ENCODE measurements at regions not wholly inside any gene's neighbourhood (a gene's known extent, or its start where the extent isn't known, plus 50 kb on each side); places are given as distances from the start of the nearest gene placed in this dataset.
"Not testable (repeated sequence)": the region's sequence is repeated elsewhere in the genome, so short reads cannot be mapped to it uniquely, and the experiment has no call there.

DNA sequence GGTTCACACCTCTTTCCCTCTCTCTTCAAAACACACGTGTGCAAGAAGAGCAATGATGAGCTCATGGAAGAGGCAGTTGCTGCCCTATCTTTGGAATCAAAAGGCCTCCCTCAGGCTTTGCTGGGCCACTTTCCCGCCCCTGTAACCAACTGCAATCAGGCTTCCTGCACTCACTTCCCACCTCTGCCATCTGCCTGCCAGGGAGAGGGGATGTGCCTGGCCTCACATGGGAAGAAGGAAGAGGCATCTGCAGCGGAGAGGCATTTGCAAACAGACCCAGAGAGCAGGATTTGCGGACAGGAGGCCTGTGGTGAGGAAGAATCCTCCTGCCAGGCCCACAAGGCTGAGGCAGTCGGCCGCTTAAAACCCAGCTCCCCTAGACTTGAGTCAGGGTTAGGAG, 175.6 kb upstream of the ATP10A start:
- no peaks in the 10 kb centered on the region for H3K36me3 ChIP-seq
- no peaks in the 10 kb centered on the region for H3K4me1 ChIP-seq
- H3K27ac ChIP-seq: no peak overlapping the region
- DNase-seq: no peak
- no peak overlapping the region for H3K4me3 ChIP-seq
- no peak overlapping the region for H3K9ac ChIP-seq (ENCODE audit: low read depth in 2 of 2, low read length in 2 of 2)
- intact Hi-C loops (cut with DNase I): no loop called here
- H3K9me3 ChIP-seq: no peaks in the 10 kb centered on the region
- TF ChIP-seq, protein P1, sequence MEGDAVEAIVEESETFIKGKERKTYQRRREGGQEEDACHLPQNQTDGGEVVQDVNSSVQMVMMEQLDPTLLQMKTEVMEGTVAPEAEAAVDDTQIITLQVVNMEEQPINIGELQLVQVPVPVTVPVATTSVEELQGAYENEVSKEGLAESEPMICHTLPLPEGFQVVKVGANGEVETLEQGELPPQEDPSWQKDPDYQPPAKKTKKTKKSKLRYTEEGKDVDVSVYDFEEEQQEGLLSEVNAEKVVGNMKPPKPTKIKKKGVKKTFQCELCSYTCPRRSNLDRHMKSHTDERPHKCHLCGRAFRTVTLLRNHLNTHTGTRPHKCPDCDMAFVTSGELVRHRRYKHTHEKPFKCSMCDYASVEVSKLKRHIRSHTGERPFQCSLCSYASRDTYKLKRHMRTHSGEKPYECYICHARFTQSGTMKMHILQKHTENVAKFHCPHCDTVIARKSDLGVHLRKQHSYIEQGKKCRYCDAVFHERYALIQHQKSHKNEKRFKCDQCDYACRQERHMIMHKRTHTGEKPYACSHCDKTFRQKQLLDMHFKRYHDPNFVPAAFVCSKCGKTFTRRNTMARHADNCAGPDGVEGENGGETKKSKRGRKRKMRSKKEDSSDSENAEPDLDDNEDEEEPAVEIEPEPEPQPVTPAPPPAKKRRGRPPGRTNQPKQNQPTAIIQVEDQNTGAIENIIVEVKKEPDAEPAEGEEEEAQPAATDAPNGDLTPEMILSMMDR (IDR thresholded peaks at IDR 0.05): no peak
- no peaks in the 10 kb centered on the region for H3K27me3 ChIP-seq

DNA sequence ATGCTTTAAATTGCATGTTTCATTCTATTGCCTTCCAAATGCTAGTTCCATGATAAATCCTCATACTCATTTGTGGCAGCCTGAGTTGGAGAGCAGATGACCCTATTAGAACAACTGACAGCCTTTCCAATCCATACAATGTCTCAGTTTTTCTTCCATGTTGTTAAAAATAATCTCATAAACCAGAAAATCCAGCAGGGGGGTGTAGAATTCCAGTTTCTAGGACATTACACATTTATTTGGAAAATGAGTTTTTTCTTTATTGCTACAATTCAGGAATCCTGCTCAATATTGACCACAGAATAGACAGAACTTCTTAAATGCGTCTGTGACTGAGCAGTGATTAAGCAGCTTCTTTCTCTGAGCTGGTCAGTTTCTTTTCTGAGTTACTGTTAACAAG, 174.2 kb upstream of the ATP10A start:
- DNase-seq: no peak
- intact Hi-C loops (cut with DNase I): no loop called here
- no peak overlapping the region for H3K9ac ChIP-seq (ENCODE audit: low read depth in 2 of 2, low read length in 2 of 2)
- TF ChIP-seq, protein P1 (IDR thresholded peaks at IDR 0.05): no peak
- H3K9me3 ChIP-seq: no peaks in the 10 kb centered on the region
- no peaks in the 10 kb centered on the region for H3K4me1 ChIP-seq
- H3K27me3 ChIP-seq: no peaks in the 10 kb centered on the region
- H3K27ac ChIP-seq: no peak overlapping the region
- H3K36me3 ChIP-seq: no peaks in the 10 kb centered on the region
- no peak overlapping the region for H3K4me3 ChIP-seq

DNA sequence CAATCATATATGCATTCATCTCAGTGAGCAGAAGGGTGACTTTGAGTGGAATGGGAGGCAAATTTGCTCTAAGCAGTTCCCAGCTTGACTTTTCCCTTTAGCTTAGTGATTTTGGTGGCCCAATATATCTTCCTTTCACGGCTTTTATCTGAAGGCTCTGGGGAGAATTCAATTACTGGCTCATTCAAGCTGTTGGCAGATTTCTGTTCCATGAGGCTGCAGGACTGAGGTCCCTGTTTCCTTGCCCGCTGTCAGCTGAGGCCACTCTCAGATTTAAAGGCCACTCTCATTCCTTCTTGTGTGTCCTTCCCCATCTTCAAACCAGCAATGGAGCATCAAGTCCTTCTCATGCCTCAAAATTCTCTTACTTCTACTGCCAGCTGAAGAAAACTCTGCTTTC, 170.4 kb upstream of the ATP10A start:
- Histone ChIP-seq H3K4me1 (no peaks in the 10 kb centered on the region), H3K36me3 (no peaks in the 10 kb centered on the region), H3K27me3 (no peaks in the 10 kb centered on the region), H3K9me3 (no peaks in the 10 kb centered on the region), H3K9ac (ENCODE audit: low read depth in 2 of 2, low read length in 2 of 2) (no peak overlapping the region), H3K4me3 (no peak overlapping the region), H3K27ac (no peak overlapping the region)
- intact Hi-C loops (cut with DNase I): no loop called here
- TF ChIP-seq, protein P1 (IDR thresholded peaks at IDR 0.05): no peak
- DNase-seq: no peak

DNA sequence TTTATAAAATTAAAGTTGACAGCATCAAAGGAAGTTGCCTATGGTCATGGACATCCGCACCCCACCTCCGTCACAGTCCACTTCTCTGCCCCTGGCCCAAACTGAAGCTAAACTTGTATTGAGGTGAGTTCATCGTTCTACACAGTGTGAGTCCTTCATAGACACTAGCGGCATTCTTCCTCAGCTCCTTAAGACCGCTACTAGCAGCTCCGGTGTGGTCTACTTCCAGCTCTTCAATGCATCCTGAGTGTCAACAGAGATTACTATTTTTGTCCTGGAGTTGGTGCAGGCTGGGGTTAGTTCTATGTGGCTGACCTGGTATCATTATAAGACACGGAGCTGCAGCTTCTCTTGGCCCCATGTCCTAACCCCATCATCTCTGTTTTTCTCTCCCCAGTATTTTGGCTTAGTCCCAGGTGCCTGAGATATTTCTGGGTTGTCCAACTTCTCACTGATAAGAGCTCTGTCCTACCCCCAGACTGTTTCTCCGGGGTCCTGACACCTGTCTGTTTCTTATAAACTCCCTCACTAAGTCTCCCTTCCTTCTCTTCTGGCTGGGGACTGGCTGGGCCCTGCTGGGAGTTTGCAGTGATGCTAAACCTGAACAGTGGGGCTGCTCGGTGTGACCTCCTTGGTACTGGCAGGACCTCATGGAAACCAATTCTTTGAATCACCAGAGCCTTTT, 169.2 kb upstream of the ATP10A start:
- no peak for DNase-seq
- no peaks in the 10 kb centered on the region for H3K27me3 ChIP-seq
- intact Hi-C loops (cut with DNase I): no loop called here
- H3K4me3 ChIP-seq: no peak overlapping the region
- no peaks in the 10 kb centered on the region for H3K36me3 ChIP-seq
- H3K4me1 ChIP-seq: no peaks in the 10 kb centered on the region
- no peak overlapping the region for H3K9ac ChIP-seq (ENCODE audit: low read depth in 2 of 2, low read length in 2 of 2)
- TF ChIP-seq, protein P1 (IDR thresholded peaks at IDR 0.05): no peak
- no peak overlapping the region for H3K27ac ChIP-seq
- H3K9me3 ChIP-seq: no peaks in the 10 kb centered on the region

DNA sequence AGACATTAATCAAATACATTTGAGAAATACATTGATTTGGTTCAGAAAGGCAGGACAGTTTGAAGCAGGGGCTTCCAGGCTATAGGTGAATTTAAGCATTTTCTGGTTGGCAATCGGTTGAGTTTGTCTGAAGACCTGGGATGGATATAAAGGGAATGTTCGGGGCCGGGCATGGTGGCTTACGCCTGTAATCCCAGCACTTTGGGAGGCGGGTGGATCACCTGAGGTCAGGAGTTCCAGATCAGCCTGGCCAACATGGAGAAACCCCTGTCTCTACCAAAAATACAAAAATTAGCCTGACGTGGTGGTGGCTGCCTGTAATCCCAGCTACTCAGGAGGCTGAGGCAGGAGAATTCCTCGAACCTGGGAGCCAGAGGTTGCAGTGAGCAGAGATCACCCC, 166.5 kb upstream of the ATP10A start:
- not testable (repeated sequence) for H3K36me3 ChIP-seq; H3K4me3 ChIP-seq; H3K4me1 ChIP-seq; DNase-seq; H3K9ac ChIP-seq (ENCODE audit: low read depth in 2 of 2, low read length in 2 of 2); H3K27ac ChIP-seq; H3K27me3 ChIP-seq; H3K9me3 ChIP-seq
- intact Hi-C loops (cut with DNase I): loop anchor here (10.0 kb wide), 1 partner anchor 85 kb away; no protein-coding TSS in a partner anchor

DNA sequence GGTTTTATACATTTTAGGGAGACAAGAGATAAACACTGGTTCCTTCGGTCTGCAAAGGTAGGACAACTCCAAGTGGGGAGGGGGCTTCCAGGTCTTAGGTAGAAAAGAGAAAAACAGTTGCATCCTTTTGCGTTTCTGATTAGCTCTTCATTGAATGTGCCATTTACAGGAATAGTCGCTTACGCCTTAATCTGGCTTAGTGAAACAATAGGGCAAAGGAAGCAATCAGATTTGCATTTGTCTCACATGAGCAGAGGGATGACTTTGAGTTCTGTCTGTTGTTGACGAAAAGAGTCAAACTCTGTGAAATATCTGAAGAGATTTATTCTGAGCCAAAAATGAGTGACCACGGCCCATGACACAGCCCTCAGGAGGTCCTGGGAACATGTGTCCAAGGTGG, 166.0 kb upstream of the ATP10A start:
- Histone ChIP-seq H3K4me3 (no peak overlapping the region), H3K36me3 (no peaks in the 10 kb centered on the region), H3K4me1 (no peaks in the 10 kb centered on the region), H3K27ac (no peak overlapping the region), H3K9me3 (no peaks in the 10 kb centered on the region), H3K27me3 (no peaks in the 10 kb centered on the region), H3K9ac (ENCODE audit: low read depth in 2 of 2, low read length in 2 of 2) (no peak overlapping the region)
- DNase-seq: no peak
- TF ChIP-seq, protein P1 (IDR thresholded peaks at IDR 0.05): no peak
- intact Hi-C loops (cut with DNase I): loop anchor here (10.0 kb wide), 1 partner anchor 84 kb away; no protein-coding TSS in a partner anchor

All from colonic mucosa (tissue), 4 donors.